Effector memory CD8-positive, alpha-beta T cell (primary cell): ENCODE measurements at regions not wholly inside any gene's neighbourhood (a gene's known extent, or its start where the extent isn't known, plus 50 kb on each side); places are given as distances from the start of the nearest gene placed in this dataset.

Experiments used
- ATAC-seq: fragments of 150-1000 bp; cut with Tn5 transposase; replicated peaks from 2 replicates; pipeline ENCODE4 v1.10.0; 2021; ENCODE audit warnings: mild to moderate bottlenecking, moderate library complexity
- DNase-seq, 3 experiments: peaks; one replicate each; pipeline ENCODE4 v3.0.0; 2021
- H3K27ac Mint-ChIP-seq, 2 donors: one replicate each; pipeline ENCODE4 v1.8.0; 2022; ENCODE audit warnings: mild to moderate bottlenecking in 2 of 2, mixed read lengths in 2 of 2, moderate library complexity in 2 of 2
- H3K27me3 Mint-ChIP-seq, 2 donors: one replicate each; pipeline ENCODE4 v1.8.0; 2022; ENCODE audit warnings: mixed read lengths in 2 of 2
- H3K36me3 Mint-ChIP-seq: one replicate; pipeline ENCODE4 v1.8.0; 2022; ENCODE audit warnings: mild to moderate bottlenecking, moderate library complexity, mixed read lengths; ENCODE audit not compliant: insufficient read depth
- H3K4me1 Mint-ChIP-seq, 2 donors: one replicate each; pipeline ENCODE4 v1.8.0; 2022; ENCODE audit warnings: low read depth in 2 of 2, mixed read lengths in 2 of 2
- H3K4me3 Mint-ChIP-seq, 2 donors: one replicate each; pipeline ENCODE4 v1.8.0; 2022; ENCODE audit warnings: mild to moderate bottlenecking in 2 of 2, mixed read lengths in 2 of 2, moderate library complexity in 2 of 2
- H3K9me3 Mint-ChIP-seq, 2 donors: one replicate each; pipeline ENCODE4 v1.8.0; 2022; ENCODE audit warnings: mixed read lengths in 2 of 2

GRCh38 chr15:62991698-62992097 is 50.8 kb upstream of the TPM1 start:
- ATAC-seq (no peak), DNase-seq (no peak)
- Mint-ChIP-seq H3K27ac (no peak overlapping the region), H3K4me1 (no peaks in the 10 kb centered on the region), H3K9me3 (no peaks in the 10 kb centered on the region), H3K4me3 (no peak overlapping the region), H3K36me3 (no peaks in the 10 kb centered on the region), H3K27me3 (peaks cover 46 to 52% of the 10 kb centered on the region in 2 donors)

- Mint-ChIP-seq H3K4me3 (no peak overlapping the region), H3K9me3 (no peaks in the 10 kb centered on the region), H3K27ac (no peak overlapping the region), H3K36me3 (no peaks in the 10 kb centered on the region), H3K4me1 (no peaks in the 10 kb centered on the region), H3K27me3 (peaks cover 44 to 51% of the 10 kb centered on the region in 2 donors)
- DNase-seq = no peak
- ATAC-seq = no peak
These were observed 50.2 kb upstream of the TPM1 start for GRCh38 chr15:62992302-62992701.
